Naive B cell (primary cell): ENCODE measurements at regions not wholly inside any gene's neighbourhood (a gene's known extent, or its start where the extent isn't known, plus 50 kb on each side); places are given as distances from the start of the nearest gene placed in this dataset.
"Not testable (repeated sequence)": the region's sequence is repeated elsewhere in the genome, so short reads cannot be mapped to it uniquely, and the experiment has no call there.

Experiments
- ATAC-seq, 2 donors: fragments of 150-1000 bp; cut with Tn5 transposase; 2 replicates each; pipeline ENCODE4 v1.10.0; 2021; ENCODE audit warnings: low read depth in 2 of 2, mild to moderate bottlenecking in 2 of 2, moderate library complexity in 2 of 2
- DNase-seq: peaks from one replicate; pipeline ENCODE4 v3.0.0; 2022
- H3K27ac Mint-ChIP-seq, 6 donors: one replicate each; pipeline ENCODE4 v1.8.0; 2020 to 2022; ENCODE audit warnings: mild to moderate bottlenecking in 6 of 6, mixed read lengths in 6 of 6, moderate library complexity in 5 of 6, inconsistent platforms in 2 of 6
- H3K27me3 Mint-ChIP-seq, 3 donors: one replicate each; pipeline ENCODE4 v1.8.0; 2021 to 2022; ENCODE audit warnings: mixed read lengths in 3 of 3, mild to moderate bottlenecking in 1 of 3
- H3K36me3 Mint-ChIP-seq, 2 donors: one replicate each; pipeline ENCODE4 v1.8.0; 2020 to 2022; ENCODE audit warnings: mixed read lengths in 2 of 2, inconsistent platforms in 1 of 2, mild to moderate bottlenecking in 1 of 2
- H3K4me1 Mint-ChIP-seq, 3 donors: one replicate each; pipeline ENCODE4 v1.8.0; 2020 to 2022; ENCODE audit warnings: mixed read lengths in 3 of 3, inconsistent platforms in 1 of 3, mild to moderate bottlenecking in 1 of 3, moderate library complexity in 1 of 3
- H3K4me3 Mint-ChIP-seq, 8 donors: one replicate each; pipeline ENCODE4 v1.8.0; 2020 to 2022; ENCODE audit warnings: mild to moderate bottlenecking in 8 of 8, mixed read lengths in 8 of 8, moderate library complexity in 8 of 8, inconsistent platforms in 2 of 8
- H3K9me3 Mint-ChIP-seq, 7 donors: one replicate each; pipeline ENCODE4 v1.8.0; 2020 to 2022; ENCODE audit warnings: mixed read lengths in 7 of 7, mild to moderate bottlenecking in 5 of 7, inconsistent platforms in 2 of 7, moderate library complexity in 1 of 7

DNA sequence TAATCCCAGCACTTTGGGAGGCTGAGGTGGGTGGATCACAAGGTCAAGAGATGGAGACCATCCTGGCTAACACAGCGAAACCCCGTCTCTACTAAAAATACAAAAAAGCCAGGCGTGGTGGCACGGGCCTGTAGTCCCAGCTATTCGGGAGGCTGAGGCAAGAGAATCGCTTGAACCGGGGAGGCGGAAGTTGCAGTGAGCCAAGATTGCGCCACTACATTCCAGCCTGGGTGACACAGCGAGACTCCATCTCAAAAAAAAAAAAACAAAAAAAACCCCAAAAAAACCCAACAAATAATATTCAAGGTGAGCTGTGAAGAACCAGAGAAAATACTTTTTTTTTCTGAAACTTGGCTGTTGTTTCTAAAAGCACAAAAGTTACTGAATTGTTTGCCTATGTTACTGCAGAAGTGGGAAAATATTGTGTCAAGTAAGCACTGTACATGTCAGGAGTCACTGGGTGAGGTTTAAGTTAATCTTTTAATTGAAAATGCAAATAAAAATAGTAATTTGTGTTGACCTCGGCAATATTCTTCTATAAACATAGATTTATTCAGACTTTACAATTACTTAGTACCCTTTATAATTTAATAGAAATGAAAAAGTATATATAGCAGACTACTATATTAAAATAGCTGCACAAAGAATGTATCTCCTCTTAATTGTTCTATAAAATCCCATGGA is 55.4 kb upstream of the USP3 start:
- not testable (repeated sequence) for H3K4me1 Mint-ChIP-seq, DNase-seq, H3K27ac Mint-ChIP-seq

DNA sequence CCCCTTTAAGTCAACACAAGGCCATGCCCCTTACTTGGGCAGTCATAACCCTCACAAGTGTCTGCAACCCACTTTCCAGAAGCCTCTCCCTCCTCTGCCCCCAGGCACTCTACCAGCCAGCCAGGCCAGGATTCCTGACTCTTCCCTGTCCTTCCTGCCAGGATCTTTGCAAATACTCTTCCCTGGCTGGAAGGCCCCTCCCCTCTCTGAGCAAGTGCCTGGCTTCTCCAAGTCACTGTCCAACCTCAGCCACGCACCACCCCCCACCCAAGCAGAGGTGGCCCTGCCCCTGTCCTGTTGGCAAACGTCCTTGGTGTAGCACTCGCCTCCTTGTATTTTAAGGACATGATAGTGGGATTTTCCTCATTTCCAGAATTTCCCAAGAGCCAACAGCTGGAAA is 54.7 kb upstream of the USP3 start:
- ATAC-seq: no peak
- DNase-seq: no peak
- Mint-ChIP-seq H3K4me1 (peaks cover 5 to 11% (median 5%) of the 10 kb centered on the region in 3 donors), H3K4me3 (no peak overlapping the region), H3K27me3 (no peaks in the 10 kb centered on the region), H3K27ac (peak overlapping the region in 2 of 6 donors; percentile 32 to 60), H3K36me3 (no peaks in the 10 kb centered on the region), H3K9me3 (no peaks in the 10 kb centered on the region)

More for the DNA sequence above, 55.4 kb upstream of the USP3 start:
- not testable (repeated sequence) for H3K27me3 Mint-ChIP-seq, ATAC-seq, H3K4me3 Mint-ChIP-seq, H3K9me3 Mint-ChIP-seq, H3K36me3 Mint-ChIP-seq

DNA sequence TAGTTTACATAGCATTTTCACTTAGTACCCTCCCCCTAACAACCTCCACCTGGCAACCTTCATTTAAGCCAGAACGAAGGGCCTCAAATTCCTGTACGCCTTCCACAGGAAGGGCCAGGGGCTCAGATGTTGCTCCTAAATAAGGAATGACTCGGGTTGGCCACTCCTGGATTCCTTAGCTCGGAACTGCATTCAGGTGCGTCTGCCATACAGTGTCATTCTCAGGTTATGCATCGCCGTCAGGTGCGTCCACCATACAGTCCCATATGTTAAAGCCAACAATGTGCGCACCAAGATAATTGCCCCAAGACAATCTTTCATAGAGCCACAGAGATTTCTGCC is 53.5 kb upstream of the USP3 start:
- H3K27me3 Mint-ChIP-seq: no peaks in the 10 kb centered on the region
- no peak for DNase-seq
- no peaks in the 10 kb centered on the region for H3K36me3 Mint-ChIP-seq
- no peaks in the 10 kb centered on the region for H3K9me3 Mint-ChIP-seq
- no peak overlapping the region for H3K27ac Mint-ChIP-seq
- H3K4me1 Mint-ChIP-seq: peaks cover 5 to 12% (median 5%) of the 10 kb centered on the region in 3 donors
- ATAC-seq: no peak
- H3K4me3 Mint-ChIP-seq: no peak overlapping the region

DNA sequence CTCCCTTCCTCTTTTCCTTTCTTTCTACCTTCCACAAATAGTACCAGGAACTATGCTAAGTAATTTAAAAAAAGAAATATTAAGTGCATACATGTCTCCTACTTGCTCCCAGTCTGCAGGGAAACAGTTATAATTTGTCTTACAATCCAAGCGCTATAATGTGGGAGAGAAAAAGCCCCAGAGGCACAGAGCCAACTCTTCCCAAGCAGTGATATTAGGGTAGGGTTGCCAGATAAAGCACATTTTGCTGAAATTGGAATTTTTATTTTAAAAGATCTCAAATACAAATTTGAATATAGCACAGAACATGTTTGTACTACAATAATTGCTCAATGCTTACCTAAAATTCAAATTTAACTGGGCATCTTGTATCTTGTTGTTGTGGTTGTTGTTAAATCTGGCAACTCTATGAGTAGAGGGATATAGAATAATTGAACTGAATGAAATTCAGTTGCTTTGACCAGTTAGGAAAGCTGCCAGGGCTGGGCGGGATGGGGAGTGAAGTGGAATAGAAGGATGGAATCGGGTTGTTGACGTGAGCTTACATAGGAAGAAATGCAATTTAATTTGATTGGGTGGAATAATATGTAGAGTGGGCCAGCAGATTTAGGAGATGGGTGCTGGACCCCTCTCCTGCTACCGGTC is 52.6 kb upstream of the USP3 start:
- Mint-ChIP-seq H3K9me3 (no peaks in the 10 kb centered on the region), H3K4me3 (no peak overlapping the region), H3K27me3 (no peaks in the 10 kb centered on the region), H3K36me3 (no peaks in the 10 kb centered on the region), H3K27ac (no peak overlapping the region), H3K4me1 (peaks cover 5 to 12% (median 10%) of the 10 kb centered on the region in 3 donors)
- DNase-seq (no peak), ATAC-seq (no peak)

DNA sequence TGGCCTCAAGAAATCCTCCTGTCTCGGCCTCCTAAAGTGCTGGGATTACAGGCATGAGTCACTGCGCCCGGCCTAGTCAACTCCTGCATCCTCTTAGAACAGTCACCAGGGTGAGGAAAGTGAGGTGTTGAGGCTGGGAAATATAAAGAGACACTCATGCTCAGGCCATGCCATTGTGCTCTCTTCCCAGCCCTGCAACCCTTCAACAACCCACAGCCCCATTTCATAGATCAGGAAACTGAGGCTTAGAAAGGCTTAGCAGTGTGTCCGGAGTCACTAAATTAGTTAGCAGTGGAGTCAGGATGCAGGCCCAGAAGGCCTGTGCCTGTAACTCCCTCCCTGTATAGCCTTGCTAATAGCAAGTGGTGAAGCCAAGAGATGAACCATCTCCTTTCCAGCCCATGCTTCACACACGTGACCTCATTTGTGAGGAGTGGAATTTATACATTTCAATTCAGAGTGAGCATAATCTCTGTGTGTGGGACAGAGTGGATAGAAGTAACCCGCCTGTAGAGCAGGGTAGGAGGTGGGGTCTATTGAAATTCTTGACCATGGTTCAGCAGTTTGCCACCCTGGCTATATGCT is 51.7 kb upstream of the USP3 start:
- Mint-ChIP-seq H3K9me3 (no peaks in the 10 kb centered on the region), H3K4me1 (peaks cover 5 to 12% (median 10%) of the 10 kb centered on the region in 3 donors), H3K4me3 (no peak overlapping the region), H3K27me3 (no peaks in the 10 kb centered on the region), H3K27ac (peak overlapping the region in 2 of 6 donors; percentile 41 to 43), H3K36me3 (no peaks in the 10 kb centered on the region)
- no peak for ATAC-seq
- DNase-seq: no peak

DNA sequence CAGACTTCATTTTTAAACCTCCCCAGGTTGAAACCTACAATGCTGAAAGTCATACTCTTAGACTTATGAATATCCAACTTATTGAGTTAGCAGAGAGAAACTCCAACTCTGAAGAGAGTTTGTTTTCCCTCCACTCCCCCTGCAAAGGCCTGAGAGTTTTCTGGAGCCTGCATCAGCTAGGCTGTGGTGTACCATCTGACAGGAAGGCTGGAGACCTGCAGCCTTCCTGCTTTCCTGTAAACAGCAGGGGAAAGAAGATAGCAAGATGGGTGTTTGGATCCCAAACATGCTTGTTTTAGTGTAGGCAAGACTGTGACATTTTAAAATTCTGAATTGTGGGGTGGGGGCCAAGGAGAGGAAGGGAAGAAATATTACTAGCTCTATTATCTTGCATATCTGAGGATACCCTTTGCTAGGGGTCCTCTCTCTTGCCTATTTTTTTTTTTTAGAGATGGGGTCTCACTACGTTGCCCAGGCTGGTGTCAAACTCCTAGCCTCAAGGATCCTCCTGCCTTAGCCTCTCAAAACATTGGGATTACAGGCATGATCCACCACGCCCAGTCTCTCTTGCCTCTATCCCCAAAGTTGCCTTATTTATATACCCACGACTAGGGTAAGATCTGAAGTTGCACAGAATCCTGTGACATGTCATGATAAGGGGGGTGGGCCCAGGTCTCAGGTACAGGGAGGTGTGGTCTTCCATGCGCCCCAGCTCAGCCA is 51.0 kb upstream of the USP3 start:
- peak overlapping the region in 1 of 6 donors; percentile 88 for H3K27ac Mint-ChIP-seq
- no peaks in the 10 kb centered on the region for H3K27me3 Mint-ChIP-seq
- H3K4me3 Mint-ChIP-seq: no peak overlapping the region
- no peaks in the 10 kb centered on the region for H3K36me3 Mint-ChIP-seq
- peaks cover 3 to 9% (median 8%) of the 10 kb centered on the region in 3 donors for H3K4me1 Mint-ChIP-seq
- no peaks in the 10 kb centered on the region for H3K9me3 Mint-ChIP-seq
- no peak for ATAC-seq
- DNase-seq: no peak

DNA sequence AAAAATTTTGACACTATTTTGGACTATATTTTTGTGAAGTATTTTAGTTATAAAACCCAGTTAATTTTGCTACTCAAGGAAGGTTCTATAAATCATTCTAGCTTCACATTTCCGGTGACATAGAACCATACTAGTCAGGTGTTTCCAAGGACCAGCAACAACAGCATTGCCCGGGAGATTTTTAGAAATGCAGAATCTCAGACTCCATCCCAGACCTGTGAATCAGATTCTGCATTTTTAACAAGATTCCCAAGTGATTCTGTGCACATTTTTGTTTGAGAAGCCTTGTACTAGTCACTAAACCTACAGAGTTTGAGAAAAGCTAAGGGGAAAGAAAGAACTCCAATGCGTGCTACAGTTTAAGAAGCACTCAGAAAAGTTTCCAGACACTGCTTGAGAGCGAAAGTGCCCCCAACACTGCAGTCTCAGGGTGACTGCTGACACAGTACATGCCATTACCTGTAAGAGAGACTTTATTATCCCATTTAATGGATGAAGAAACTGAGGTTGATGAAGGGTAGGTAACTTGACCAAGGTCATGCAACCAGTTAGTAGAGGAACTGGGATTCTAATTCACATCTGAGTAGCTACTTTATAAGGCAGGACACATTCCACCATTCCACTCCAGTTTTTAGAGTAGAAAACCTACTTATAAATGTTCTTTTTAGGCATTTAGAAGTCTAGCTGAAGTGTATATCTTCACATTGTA is 49.7 kb upstream of the USP3 start:
- no peaks in the 10 kb centered on the region for H3K36me3 Mint-ChIP-seq
- H3K27me3 Mint-ChIP-seq: no peaks in the 10 kb centered on the region
- DNase-seq (no peak), ATAC-seq (no peak)
- H3K4me3 Mint-ChIP-seq: no peak overlapping the region
- H3K4me1 Mint-ChIP-seq: peaks cover 0 to 6% (median 5%) of the 10 kb centered on the region in 3 donors
- H3K9me3 Mint-ChIP-seq: no peaks in the 10 kb centered on the region
- peak overlapping the region in 1 of 6 donors; percentile 37 for H3K27ac Mint-ChIP-seq
